SK-N-SH treated with all-trans-retinoic acid at 6 μM for 48 hours (cell line): ENCODE measurements at regions not wholly inside any gene's neighbourhood (a gene's known extent, or its start where the extent isn't known, plus 50 kb on each side); places are given as distances from the start of the nearest gene placed in this dataset.

Experiments
- ATAC-seq: fragments of 200-7000 bp; cut with Tn5 transposase; 3 replicates; pipeline ENCODE4 v1.9.1; 2020; ENCODE audit warnings: mild to moderate bottlenecking, moderate library complexity
- ARNTL ChIP-seq: fragments of 450-650 bp; formaldehyde crosslinking; IDR thresholded peaks from 2 replicates; pipeline ENCODE4 v1.5.0; 2020; ENCODE audit warnings: low read depth, mild to moderate bottlenecking, moderate library complexity, borderline replicate concordance
- BACH2 ChIP-seq: fragments of 250-450 bp; sonication (Bioruptor Pico); IDR thresholded peaks from 2 replicates; pipeline ENCODE4 v1.9.0; 2021; ENCODE audit warnings: mild to moderate bottlenecking, borderline replicate concordance
- CREB5 ChIP-seq: fragments of 250-450 bp; sonication (Bioruptor Pico); IDR thresholded peaks from 2 replicates; pipeline ENCODE4 v1.5.1; 2020; ENCODE audit warnings: low read depth, mild to moderate bottlenecking, moderate library complexity
- CSDC2 ChIP-seq: fragments of 250-450 bp; sonication (Bioruptor Pico); IDR thresholded peaks from 2 replicates; pipeline ENCODE4 v1.5.0; 2020; ENCODE audit warnings: mild to moderate bottlenecking, moderate library complexity
- CSRNP3 ChIP-seq: fragments of 250-450 bp; sonication (Bioruptor Pico); IDR thresholded peaks from 2 replicates; pipeline ENCODE4 v1.5.1; 2021; ENCODE audit warnings: mild to moderate bottlenecking, moderate library complexity
- ESRRG ChIP-seq: fragments of 250-450 bp; sonication (Bioruptor Pico); IDR thresholded peaks from 2 replicates; pipeline ENCODE4 v1.6.1; 2021; ENCODE audit warnings: mild to moderate bottlenecking
- GLIS3 ChIP-seq: fragments of 250-450 bp; sonication (Bioruptor Pico); IDR thresholded peaks from 2 replicates; pipeline ENCODE4 v1.5.0; 2020; ENCODE audit warnings: mild to moderate bottlenecking, moderate library complexity
- ISL1 ChIP-seq: fragments of 250-450 bp; sonication (Bioruptor Pico); IDR thresholded peaks from 2 replicates; pipeline ENCODE4 v2.1.2; 2022; ENCODE audit warnings: mild to moderate bottlenecking, moderate library complexity
- OSR1 ChIP-seq: fragments of 250-450 bp; sonication (Bioruptor Pico); IDR thresholded peaks from 2 replicates; pipeline ENCODE4 v1.8.0; 2022; ENCODE audit warnings: moderate library complexity, mild to moderate bottlenecking, inconsistent platforms
- PATZ1 ChIP-seq: fragments of 250-450 bp; sonication (Bioruptor Pico); IDR thresholded peaks from 2 replicates; pipeline ENCODE4 v1.8.0; 2020; ENCODE audit warnings: mild to moderate bottlenecking, moderate library complexity, borderline replicate concordance
- PPARA ChIP-seq: fragments of 250-450 bp; sonication (Bioruptor Pico); IDR thresholded peaks from 2 replicates; pipeline ENCODE4 v1.5.0; 2020; ENCODE audit warnings: mild to moderate bottlenecking, borderline replicate concordance
- RARB ChIP-seq: fragments of 250-450 bp; sonication (Bioruptor Pico); IDR thresholded peaks from 2 replicates; pipeline ENCODE4 v1.8.0; 2021; ENCODE audit warnings: mild to moderate bottlenecking, moderate library complexity
- SNAI2 ChIP-seq: fragments of 250-450 bp; sonication (Bioruptor Pico); IDR thresholded peaks from 2 replicates; pipeline ENCODE4 v1.5.0; 2020; ENCODE audit warnings: mild to moderate bottlenecking, moderate library complexity
- TCF4 ChIP-seq: fragments of 250-450 bp; sonication (Bioruptor Pico); IDR thresholded peaks from 2 replicates; pipeline ENCODE4 v1.8.0; 2021; ENCODE audit warnings: mild to moderate bottlenecking, moderate library complexity, borderline replicate concordance
- TOX ChIP-seq: fragments of 250-450 bp; sonication (Bioruptor Pico); IDR thresholded peaks from 2 replicates; pipeline ENCODE4 v1.8.0; 2021; ENCODE audit warnings: mild to moderate bottlenecking, moderate library complexity, borderline replicate concordance
- TSHZ2 ChIP-seq: fragments of 250-450 bp; sonication (Bioruptor Pico); IDR thresholded peaks from 2 replicates; pipeline ENCODE4 v1.5.0; 2020; ENCODE audit warnings: mild to moderate bottlenecking, moderate library complexity
- ZC3H10 ChIP-seq: fragments of 250-450 bp; sonication (Bioruptor Pico); IDR thresholded peaks from 2 replicates; pipeline ENCODE4 v1.5.1; 2021; ENCODE audit warnings: mild to moderate bottlenecking, moderate library complexity
- ZFP30 ChIP-seq: fragments of 450-650 bp; formaldehyde crosslinking; IDR thresholded peaks from 2 replicates; pipeline ENCODE4 v1.5.0; 2022; ENCODE audit warnings: mild to moderate bottlenecking, moderate library complexity
- ZNF565 ChIP-seq: fragments of 450-650 bp; formaldehyde crosslinking; conservative IDR thresholded peaks from 2 replicates; pipeline ENCODE4 v1.5.0; 2020; ENCODE audit warnings: low read depth, mild to moderate bottlenecking, moderate library complexity
- ZNF70 ChIP-seq: fragments of 450-650 bp; formaldehyde crosslinking; IDR thresholded peaks from 2 replicates; pipeline ENCODE4 v1.5.0; 2020; ENCODE audit warnings: mild to moderate bottlenecking, moderate library complexity

GRCh38 chr5:38036765-38037164 lies 196.9 kb upstream of the GDNF start:
- TF ChIP-seq ZNF565 (CRISPR knock-in tag) = no peak
- TF ChIP-seq ZNF70 (CRISPR knock-in tag) = no peak
- TF ChIP-seq GLIS3 (CRISPR knock-in tag) = no peak
- TF ChIP-seq PPARA (CRISPR knock-in tag) = no peak
- TF ChIP-seq RARB = no peak
- TF ChIP-seq BACH2 (CRISPR knock-in tag) = no peak
- TF ChIP-seq CSDC2 (CRISPR knock-in tag) = no peak
- TF ChIP-seq ARNTL (CRISPR knock-in tag) = no peak
- TF ChIP-seq ZC3H10 (CRISPR knock-in tag) = no peak
- TF ChIP-seq SNAI2 (CRISPR knock-in tag) = no peak
- no peak for TF ChIP-seq TSHZ2 (CRISPR knock-in tag)
- no peak for TF ChIP-seq PATZ1 (CRISPR knock-in tag)
- no peak for ATAC-seq

GRCh38 chr5:38032149-38032548 lies 192.3 kb upstream of the GDNF start:
- ATAC-seq = no peak
- TF ChIP-seq PATZ1 (CRISPR knock-in tag) = no peak

GRCh38 chr5:38031304-38031703 lies 191.5 kb upstream of the GDNF start:
- no peak for TF ChIP-seq OSR1 (CRISPR knock-in tag)
- TF ChIP-seq TSHZ2 (CRISPR knock-in tag) = no peak
- TF ChIP-seq TOX (CRISPR knock-in tag) = no peak
- TF ChIP-seq ZNF565 (CRISPR knock-in tag) = no peak
- TF ChIP-seq GLIS3 (CRISPR knock-in tag) = no peak
- TF ChIP-seq ZC3H10 (CRISPR knock-in tag) = no peak
- no peak for TF ChIP-seq ZNF70 (CRISPR knock-in tag)
- no peak for TF ChIP-seq CSDC2 (CRISPR knock-in tag)
- TF ChIP-seq CSRNP3 (CRISPR knock-in tag) = no peak
- TF ChIP-seq TCF4 (CRISPR knock-in tag) = no peak
- no peak for TF ChIP-seq ZFP30 (CRISPR knock-in tag)
- TF ChIP-seq SNAI2 (CRISPR knock-in tag) = no peak
- TF ChIP-seq PPARA (CRISPR knock-in tag) = no peak
- no peak for TF ChIP-seq ESRRG (CRISPR knock-in tag)
- TF ChIP-seq ISL1 (CRISPR knock-in tag) = no peak
- no peak for TF ChIP-seq CREB5
- TF ChIP-seq, all 23 proteins: peak for 0

More at GRCh38 chr5:38031304-38031703, 191.5 kb upstream of the GDNF start:
- ATAC-seq = no peak
